A673 (cell line): ENCODE measurements at regions not wholly inside any gene's neighbourhood (a gene's known extent, or its start where the extent isn't known, plus 50 kb on each side); places are given as distances from the start of the nearest gene placed in this dataset.

Experiments used
- EZH2 ChIP-seq: fragments of 200-600 bp; sonication (generic); IDR thresholded peaks from 2 replicates; pipeline ENCODE4 v1.6.1; 2017; ENCODE audit warnings: borderline replicate concordance, low read depth, mild to moderate bottlenecking, mixed read lengths, antibody characterized with exemption, low read length; ENCODE audit not compliant: poor library complexity, severe bottlenecking
- TF ChIP-seq, protein P1 (sequence below): fragments of 300-800, 200-600 bp; sonication (generic); conservative IDR thresholded peaks from 2 replicates; pipeline ENCODE4 v1.5.1; 2017; ENCODE audit warnings: low read depth, mild to moderate bottlenecking, antibody characterized with exemption, low read length, moderate library complexity, mixed read lengths

DNA sequence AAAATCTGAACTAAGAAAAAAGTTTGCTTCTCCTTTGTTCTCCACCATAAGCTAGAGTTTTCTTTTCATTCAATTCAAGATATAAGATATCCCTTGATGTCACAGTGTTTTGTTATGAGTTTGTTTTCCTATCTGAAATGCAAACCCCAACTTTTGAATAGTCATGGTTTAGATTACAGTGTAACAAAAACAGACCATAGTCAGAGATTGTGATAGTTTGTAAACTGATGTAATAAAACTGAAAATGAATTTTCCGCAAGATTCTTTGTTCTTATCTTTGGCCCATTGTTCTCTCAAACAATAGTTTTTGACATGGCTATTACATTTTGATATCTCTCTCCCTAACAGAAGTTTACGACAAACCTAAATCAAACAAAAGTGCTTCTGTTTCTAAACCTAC is 121.7 kb upstream of the GADL1 start:
- TF ChIP-seq, protein P1, sequence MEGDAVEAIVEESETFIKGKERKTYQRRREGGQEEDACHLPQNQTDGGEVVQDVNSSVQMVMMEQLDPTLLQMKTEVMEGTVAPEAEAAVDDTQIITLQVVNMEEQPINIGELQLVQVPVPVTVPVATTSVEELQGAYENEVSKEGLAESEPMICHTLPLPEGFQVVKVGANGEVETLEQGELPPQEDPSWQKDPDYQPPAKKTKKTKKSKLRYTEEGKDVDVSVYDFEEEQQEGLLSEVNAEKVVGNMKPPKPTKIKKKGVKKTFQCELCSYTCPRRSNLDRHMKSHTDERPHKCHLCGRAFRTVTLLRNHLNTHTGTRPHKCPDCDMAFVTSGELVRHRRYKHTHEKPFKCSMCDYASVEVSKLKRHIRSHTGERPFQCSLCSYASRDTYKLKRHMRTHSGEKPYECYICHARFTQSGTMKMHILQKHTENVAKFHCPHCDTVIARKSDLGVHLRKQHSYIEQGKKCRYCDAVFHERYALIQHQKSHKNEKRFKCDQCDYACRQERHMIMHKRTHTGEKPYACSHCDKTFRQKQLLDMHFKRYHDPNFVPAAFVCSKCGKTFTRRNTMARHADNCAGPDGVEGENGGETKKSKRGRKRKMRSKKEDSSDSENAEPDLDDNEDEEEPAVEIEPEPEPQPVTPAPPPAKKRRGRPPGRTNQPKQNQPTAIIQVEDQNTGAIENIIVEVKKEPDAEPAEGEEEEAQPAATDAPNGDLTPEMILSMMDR, result no peak
- TF ChIP-seq EZH2, result no peak
